ENCODE measurements at regions not wholly inside any gene's neighbourhood (a gene's known extent, or its start where the extent isn't known, plus 50 kb on each side); places are given as distances from the start of the nearest gene placed in this dataset.
A peak's percentile ranks its signal among the peaks of the same experiment; 100 is the strongest.

GRCh38 chr14:22107753-22108152 is 434.1 kb upstream of the OR4E1 start (continued):
- TF ChIP-seq AKNA (CRISPR knock-in tag; IDR thresholded peaks at IDR 0.05; ENCODE audit: borderline replicate concordance), result no peak
- no peak for TF ChIP-seq REL (CRISPR knock-in tag; conservative IDR thresholded peaks at IDR 0.05)
- no peak for TF ChIP-seq ZNF329 (CRISPR knock-in tag; IDR thresholded peaks at IDR 0.05; ENCODE audit: low read depth)
- TF ChIP-seq RBM22 (optimal IDR thresholded peaks at IDR 0.05; ENCODE audit: low read length), result no peak
- TF ChIP-seq NFYC (CRISPR knock-in tag; IDR thresholded peaks at IDR 0.05), result no peak

DNA sequence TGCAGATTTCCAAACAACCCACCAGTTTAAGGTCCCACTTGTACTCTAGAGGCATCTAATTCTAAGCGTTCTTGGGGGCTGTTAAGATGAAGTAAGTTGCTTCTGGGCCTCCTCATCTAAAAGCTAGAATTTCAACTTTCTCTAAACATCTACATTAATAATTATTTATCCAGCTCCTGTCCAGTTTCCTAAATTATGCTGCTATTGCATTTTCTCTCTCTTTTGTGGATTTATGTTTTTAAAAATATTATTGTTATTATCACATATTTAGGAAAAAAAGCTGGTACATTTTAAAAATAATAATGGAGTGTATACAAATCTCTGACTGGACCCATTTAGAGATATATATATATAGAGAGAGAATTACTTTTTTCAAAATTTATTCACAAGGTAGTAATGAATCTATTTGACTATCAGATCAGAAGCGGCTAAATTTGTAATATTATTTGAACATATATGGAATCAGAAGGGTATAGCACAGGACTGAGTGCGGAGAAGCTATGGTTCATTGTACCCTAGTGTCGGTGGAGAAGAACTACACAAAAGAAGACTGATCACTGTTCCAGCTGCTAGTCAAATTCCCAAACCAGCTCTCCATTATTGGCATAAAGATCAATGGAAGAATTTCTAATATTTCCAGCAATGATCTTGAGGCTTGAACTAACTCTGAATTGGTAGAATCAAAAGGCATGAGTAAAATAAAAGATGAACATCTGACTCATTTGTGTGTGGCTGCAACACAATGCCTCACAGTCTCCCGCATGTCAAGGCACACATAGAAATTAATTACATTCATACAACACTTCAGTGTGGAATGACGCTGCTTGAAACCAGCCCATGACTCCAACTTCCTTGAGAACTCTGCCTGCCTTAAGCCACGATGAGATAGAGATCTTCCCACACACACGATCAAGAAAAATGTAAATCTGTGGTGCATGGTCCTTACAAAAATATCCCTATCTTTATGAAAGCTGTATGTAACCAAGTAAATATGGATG is 433.4 kb upstream of the OR4E1 start:
- H2AFZ ChIP-seq (ENCODE audit: low read length), result no peak overlapping the region
- H3K9ac ChIP-seq (ENCODE audit: insufficient read depth, low read depth, low read length), result no peak overlapping the region
- FAIRE-seq, result no peak
- H3K4me1 ChIP-seq (ENCODE audit: insufficient read depth, low read length), result no peaks in the 10 kb centered on the region
- intact Hi-C loops (cut with micrococcal nuclease; ENCODE audit: unreplicated experiment) (no loop called here), in situ Hi-C loops (cut with HindIII; ENCODE audit: extremely low pct_ligation_motif_present, low pct_unique_long_range_greater_than_20kb) (no loop called here)
- BruUV-seq (replicated peaks), result no TSS peak
- no peak for TF ChIP-seq NFE2L1 (CRISPR knock-in tag; IDR thresholded peaks at IDR 0.05; ENCODE audit: borderline replicate concordance)
- TF ChIP-seq MAFF (IDR thresholded peaks at IDR 0.05; ENCODE audit: low read depth, low read length), result 0 out of 2 replicates have a peak, but pooled peaks have one; percentile 29
- TF ChIP-seq ZNF577 (CRISPR knock-in tag; IDR thresholded peaks at IDR 0.05; ENCODE audit: borderline replicate concordance, low read depth), result 0 out of 2 replicates have a peak, but pooled peaks have one; percentile 40
- TF ChIP-seq MAFK (conservative IDR thresholded peaks at IDR 0.05 in 1 of 2, IDR thresholded peaks at IDR 0.05 in 1 of 2; ENCODE audit: low read length in 2 of 2), result peak; percentile 65 to 72
- no peaks in the 10 kb centered on the region for H3K9me3 ChIP-seq (ENCODE audit: low read length)
- H3K27me3 ChIP-seq (ENCODE audit: control insufficient read depth in 1 of 2, insufficient read depth in 2 of 2, low read length in 2 of 2), result no peaks in the 10 kb centered on the region
- CTCF ChIA-PET (ENCODE audit: low intra/inter-chr PET ratio, low total read pairs), result no interaction called here
- ATAC-seq, result peak; percentile 90
- no peaks in the 10 kb centered on the region for H4K20me1 ChIP-seq (ENCODE audit: insufficient read depth, low read length)
- WGBS (ENCODE audit: low lambda C conversion rate), result 12% methylated on average over 8 of the region's 8 CpGs
- H3K4me3 ChIP-seq (replicated peaks in 1 of 3; ENCODE audit: insufficient read depth in 1 of 3, low read depth in 2 of 3, low read length in 3 of 3), result no peak overlapping the region
- H3K36me3 ChIP-seq (replicated peaks in 1 of 2; ENCODE audit: control insufficient read depth in 1 of 2, insufficient read depth in 2 of 2, low read length in 2 of 2), result no peaks in the 10 kb centered on the region
- DNase-seq (ENCODE audit: low spot score), result no peak
- no peak overlapping the region for H3K4me2 ChIP-seq (ENCODE audit: low read depth, low read length)
- POLR2A ChIA-PET, result no interaction called here
- no peak overlapping the region for H3K27ac ChIP-seq (ENCODE audit: extremely low read length, insufficient read depth, low read length)
- no peaks in the 10 kb centered on the region for H3K79me2 ChIP-seq (ENCODE audit: insufficient read depth, low read length)

All from HepG2 (cell line).